HepG2 (cell line): ENCODE measurements at regions not wholly inside any gene's neighbourhood (a gene's known extent, or its start where the extent isn't known, plus 50 kb on each side); places are given as distances from the start of the nearest gene placed in this dataset.

ENCODE experiments used
- CTCF ChIP-seq: sonication (generic); formaldehyde crosslinking; IDR thresholded peaks from 2 replicates; pipeline ENCODE4 v1.5.0; 2020; ENCODE audit warnings: mild to moderate bottlenecking, missing genetic modification reagents, moderate library complexity
- JUND ChIP-seq: sonication (generic); formaldehyde crosslinking; IDR thresholded peaks from 2 replicates; pipeline ENCODE4 v1.8.0; 2022; ENCODE audit warnings: mild to moderate bottlenecking, missing genetic modification reagents
- POLR2AphosphoS5 ChIP-seq: IDR thresholded peaks from 2 replicates; pipeline ENCODE4 v1.6.1; 2012; ENCODE audit warnings: low read depth, low read length
- ZNF331 ChIP-seq: sonication (generic); formaldehyde crosslinking; IDR thresholded peaks from 2 replicates; pipeline ENCODE4 v1.4.0; 2020; ENCODE audit warnings: missing genetic modification reagents
- ZNF691 ChIP-seq: sonication (generic); formaldehyde crosslinking; IDR thresholded peaks from 2 replicates; pipeline ENCODE4 v1.4.0; 2020; ENCODE audit warnings: missing genetic modification reagents, low read depth, mild to moderate bottlenecking, borderline replicate concordance
- ZNF776 ChIP-seq: sonication (generic); formaldehyde crosslinking; IDR thresholded peaks from 2 replicates; pipeline ENCODE4 v1.4.0; 2020; ENCODE audit warnings: mild to moderate bottlenecking, missing genetic modification reagents

- TF ChIP-seq POLR2AphosphoS5: no peak
- TF ChIP-seq ZNF331 (CRISPR knock-in tag): no peak
- TF ChIP-seq ZNF691 (CRISPR knock-in tag): no peak
- no peak for TF ChIP-seq JUND
- no peak for TF ChIP-seq CTCF (CRISPR knock-in tag)
- no peak for TF ChIP-seq ZNF776 (CRISPR knock-in tag)
These were observed 2153.2 kb upstream of the PIK3C3 start for GRCh38 chr18:39801848-39802247.
